GM21737 (cell line): ENCODE measurements at regions not wholly inside any gene's neighbourhood (a gene's known extent, or its start where the extent isn't known, plus 50 kb on each side); places are given as distances from the start of the nearest gene placed in this dataset.

Experiments used
- ATAC-seq: cut with Tn5 transposase; IDR thresholded peaks from one replicate; pipeline ENCODE4 v1.9.1; 2021; ENCODE audit warnings: mild to moderate bottlenecking, moderate library complexity; ENCODE audit not compliant: unreplicated experiment

DNA sequence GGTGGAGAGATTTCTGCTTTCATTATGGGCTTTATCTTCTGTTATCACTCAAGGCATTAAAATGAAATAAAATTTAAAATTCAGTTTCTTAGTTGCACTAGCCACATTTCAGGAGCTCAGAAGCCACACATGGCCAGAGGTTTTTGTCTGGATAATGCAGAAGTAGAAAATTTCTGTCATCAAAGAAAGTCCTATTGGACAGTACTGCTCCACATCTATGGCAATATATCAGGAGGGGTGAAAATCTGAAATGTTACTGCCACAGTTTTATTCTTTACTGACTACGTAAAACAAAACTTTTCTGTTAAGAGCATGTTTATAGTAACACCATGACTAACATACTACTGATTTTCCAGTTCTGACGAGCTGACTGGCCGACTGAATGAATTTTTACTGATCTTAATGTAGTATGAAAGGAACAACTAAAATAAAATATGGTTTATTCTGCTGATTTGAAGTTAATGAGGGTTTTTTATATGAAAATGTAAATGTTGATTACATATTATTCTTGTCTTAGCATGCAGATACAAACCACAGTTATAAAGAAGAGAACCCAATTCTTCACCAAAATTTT lies 264.0 kb upstream of the HAND2 start:
- no peak for ATAC-seq

GRCh38 chr4:173782660-173783059 lies 252.6 kb upstream of the HAND2 start:
- no peak for ATAC-seq

GRCh38 chr4:173777921-173778320 lies 247.9 kb upstream of the HAND2 start:
- ATAC-seq: no peak

GRCh38 chr4:173777421-173777820 lies 247.4 kb upstream of the HAND2 start:
- no peak for ATAC-seq

DNA sequence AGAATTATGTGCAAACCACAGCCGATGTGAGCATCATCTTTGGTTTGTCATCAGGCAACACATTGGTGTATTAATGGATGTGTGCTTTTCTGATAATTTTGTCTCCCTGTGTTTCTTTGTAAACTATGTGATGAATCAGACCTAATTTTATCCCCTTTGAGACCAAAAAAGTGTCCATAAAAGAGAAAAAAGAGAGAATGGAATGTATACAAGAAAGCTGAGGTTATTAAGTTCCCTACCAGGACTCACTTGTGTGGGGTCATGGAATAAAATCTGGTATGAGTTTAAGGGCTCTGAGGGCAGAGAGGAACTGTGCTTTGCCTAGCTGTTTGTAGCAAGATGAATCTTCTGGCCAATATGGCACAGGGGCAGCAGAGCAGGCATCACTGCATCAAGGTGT lies 239.5 kb upstream of the HAND2 start:
- ATAC-seq: no peak

DNA sequence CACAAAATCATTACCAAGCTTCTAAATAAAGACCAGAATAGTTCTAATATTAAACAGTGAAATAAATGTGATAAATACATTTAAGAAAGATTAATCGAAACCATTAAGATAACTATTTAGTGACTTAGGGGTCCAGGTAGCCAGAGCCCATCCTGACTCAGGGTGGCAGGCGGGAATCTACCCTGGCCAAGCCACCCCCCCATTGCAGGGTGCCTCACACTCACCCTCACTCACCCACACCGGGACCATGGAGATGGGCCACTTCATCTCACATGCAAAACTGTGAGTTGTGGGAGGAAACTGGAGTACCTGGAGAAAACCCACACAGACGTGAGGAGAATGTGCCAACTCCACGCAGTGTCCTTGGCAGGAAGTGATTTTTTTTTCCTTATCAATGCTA lies 237.6 kb upstream of the HAND2 start:
- no peak for ATAC-seq

GRCh38 chr4:173766171-173766600 lies 236.2 kb upstream of the HAND2 start:
- ATAC-seq: no peak

GRCh38 chr4:173765751-173766150 lies 235.7 kb upstream of the HAND2 start:
- ATAC-seq: no peak

- ATAC-seq: no peak
Observed at GRCh38 chr4:173763389-173763788, 233.4 kb upstream of the HAND2 start.

DNA sequence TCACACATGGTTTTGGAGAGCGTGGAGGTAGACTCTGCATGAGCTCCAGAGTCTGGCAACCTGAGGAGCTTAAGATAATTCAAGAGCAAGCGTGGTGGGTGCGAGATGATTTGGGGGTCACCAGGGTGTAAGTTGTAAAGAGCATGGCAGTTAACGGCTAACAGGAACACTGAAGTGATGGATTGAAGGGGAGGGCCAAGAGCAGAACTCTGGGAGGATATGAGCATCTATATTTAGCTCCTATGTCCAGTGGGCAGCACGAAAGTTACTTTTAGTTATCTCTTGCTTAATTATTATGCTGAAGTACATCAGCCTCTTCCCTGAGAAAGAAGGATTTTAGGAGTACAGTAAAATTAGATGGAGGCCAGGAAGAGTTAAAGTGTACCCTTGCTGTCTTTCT lies 231.9 kb upstream of the HAND2 start:
- ATAC-seq: no peak

DNA sequence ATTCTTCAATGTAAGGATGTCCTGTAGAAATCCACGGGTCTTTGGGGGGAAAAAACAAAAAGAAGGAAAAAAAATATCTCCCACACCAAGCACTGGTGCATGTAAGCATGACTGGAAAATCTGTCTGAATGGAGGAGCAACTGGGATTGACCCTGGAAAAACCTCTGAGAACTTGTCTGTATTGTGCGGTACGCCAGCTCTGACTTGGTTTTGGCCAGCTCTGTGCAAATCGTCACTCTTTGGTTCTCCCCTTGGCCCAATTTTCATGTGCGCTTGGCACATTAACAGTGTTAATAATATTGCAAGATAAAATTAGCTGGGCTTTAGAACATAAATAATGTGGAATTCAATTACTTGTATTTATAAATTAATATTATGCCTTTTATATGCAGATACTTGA lies 231.2 kb upstream of the HAND2 start:
- no peak for ATAC-seq

GRCh38 chr4:173758132-173758531 lies 228.1 kb upstream of the HAND2 start:
- no peak for ATAC-seq

DNA sequence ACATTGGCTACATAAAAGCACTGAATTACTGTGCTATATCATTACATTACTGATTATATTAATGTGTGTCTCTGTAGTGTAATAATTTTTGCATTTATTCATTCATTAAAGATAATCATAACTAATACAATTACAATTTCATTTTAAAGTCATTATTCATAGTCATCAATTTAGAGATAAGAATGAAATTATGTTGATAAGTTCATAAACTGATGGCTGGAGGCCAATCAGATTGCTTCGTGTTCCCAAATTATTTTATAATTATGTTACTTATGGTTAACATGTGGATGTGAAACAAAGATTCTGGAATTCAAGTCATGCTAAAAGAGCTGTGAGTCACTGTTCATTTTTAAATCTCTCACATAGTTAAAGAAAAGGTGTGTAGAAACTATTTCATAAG lies 223.4 kb upstream of the HAND2 start:
- ATAC-seq: no peak

DNA sequence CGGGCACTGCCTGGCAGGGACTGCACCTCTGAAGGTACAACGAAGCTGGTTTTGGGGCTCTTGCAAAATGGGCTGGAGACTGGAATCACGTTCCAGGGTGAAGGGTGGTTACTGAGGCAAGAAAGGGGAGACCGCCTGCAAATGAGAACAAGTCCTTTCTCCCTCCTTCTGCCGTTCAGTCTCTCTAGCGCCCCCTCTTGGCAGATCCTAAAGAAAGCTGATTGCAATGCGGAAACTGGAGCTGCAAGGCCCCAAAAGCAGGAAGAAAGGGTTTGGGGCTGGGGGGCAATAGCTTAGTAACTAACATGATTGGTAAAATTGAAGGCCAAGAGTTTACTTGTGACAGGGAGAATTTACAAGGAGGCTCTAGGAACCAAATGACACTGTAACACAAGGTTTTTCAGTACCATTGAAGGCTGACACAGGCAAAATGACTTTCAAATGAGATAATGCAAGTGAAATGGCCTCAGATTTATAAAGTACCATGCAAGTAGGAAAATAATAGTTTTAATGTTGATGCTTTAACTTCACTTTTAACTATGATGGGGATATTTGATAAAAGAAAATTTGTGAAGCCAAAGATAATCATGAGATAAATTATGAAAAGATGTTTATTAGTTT lies 222.7 kb upstream of the HAND2 start:
- no peak for ATAC-seq

- no peak for ATAC-seq
Observed at GRCh38 chr4:173748353-173748752, 218.3 kb upstream of the HAND2 start.

- no peak for ATAC-seq
Observed at GRCh38 chr4:173747537-173748257, 217.7 kb upstream of the HAND2 start.

GRCh38 chr4:173746424-173746823 lies 216.4 kb upstream of the HAND2 start:
- ATAC-seq: no peak

GRCh38 chr4:173745765-173746164 lies 215.7 kb upstream of the HAND2 start:
- ATAC-seq: no peak

DNA sequence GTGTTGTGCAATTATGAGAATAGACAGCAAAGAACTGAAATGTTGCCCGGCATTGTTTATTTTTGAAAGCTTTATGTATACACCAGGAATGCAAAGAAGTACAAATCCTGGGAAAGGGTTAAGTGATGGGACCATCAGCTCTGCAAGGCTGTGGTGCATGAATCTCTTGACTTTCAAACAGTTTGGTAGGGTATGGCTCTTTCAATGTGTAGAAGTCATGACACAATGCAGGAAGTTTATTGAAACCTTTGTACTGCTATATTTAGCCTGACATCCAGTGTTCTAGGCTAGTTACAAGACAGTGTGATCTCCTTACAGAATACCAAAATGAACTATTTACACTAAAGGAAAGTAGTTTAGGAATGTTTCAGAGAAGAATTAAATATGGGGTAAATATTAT lies 206.8 kb upstream of the HAND2 start:
- ATAC-seq: no peak

DNA sequence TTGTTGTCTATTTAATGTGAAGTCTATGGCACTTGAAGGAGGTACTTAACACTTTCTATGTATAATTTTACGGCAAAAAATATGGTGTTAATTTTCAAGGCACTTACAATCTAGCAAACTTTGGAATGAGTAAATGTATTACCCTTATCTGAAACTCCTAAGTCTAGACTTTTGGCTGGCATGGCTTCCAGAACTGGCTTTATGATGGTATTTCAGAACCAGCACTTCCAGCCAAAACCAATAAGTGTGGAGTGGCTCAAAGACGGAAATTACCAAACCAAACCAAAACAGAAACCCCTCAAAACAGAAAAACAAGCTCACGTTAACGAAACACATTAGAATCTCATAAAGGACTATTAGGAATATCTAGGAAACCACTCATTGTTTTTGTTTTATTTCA lies 205.6 kb upstream of the HAND2 start:
- ATAC-seq: no peak

DNA sequence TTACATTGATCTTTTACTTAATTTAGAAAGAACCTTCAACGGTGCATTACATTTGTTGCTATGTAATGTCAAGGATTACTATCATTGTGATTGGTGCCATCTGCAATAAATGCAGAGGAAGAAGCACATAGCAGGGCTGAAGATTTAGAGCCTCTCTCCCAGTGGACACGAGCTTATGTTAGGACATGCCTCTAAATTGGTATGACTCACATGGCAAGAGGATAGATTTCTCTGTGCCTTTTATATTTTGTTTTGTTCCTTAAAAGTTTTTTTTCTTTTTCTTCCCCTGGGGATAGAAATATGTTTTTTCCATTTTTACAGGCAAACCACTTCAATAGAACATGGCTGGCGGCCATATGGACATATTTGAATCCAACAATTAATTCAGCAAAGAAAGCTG lies 205.0 kb upstream of the HAND2 start:
- no peak for ATAC-seq

DNA sequence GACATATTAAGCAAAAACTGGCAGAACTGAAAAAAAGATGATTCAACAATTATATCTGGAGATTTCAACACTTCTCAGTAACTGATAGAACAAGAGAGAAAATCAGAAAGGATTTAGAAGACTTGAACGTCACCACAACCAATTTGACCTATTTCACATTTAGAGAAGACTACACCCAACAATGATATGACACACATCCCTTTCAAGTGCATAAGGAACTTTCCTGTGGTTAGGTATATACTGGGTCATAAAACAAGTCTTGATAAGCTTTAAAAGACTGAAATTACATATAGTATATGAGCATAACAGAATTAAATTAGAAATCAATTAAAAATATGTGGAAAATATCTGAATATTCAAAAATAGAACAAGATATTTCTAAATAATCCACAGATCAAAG lies 201.2 kb upstream of the HAND2 start:
- no peak for ATAC-seq
